ENCODE measurements at regions not wholly inside any gene's neighbourhood (a gene's known extent, or its start where the extent isn't known, plus 50 kb on each side); places are given as distances from the start of the nearest gene placed in this dataset.
"Not testable (repeated sequence)": the region's sequence is repeated elsewhere in the genome, so short reads cannot be mapped to it uniquely, and the experiment has no call there.

GRCh38 chr18:71443706-71444480 is 1100.2 kb downstream of the CBLN2 start:
- no peak for DNase-seq

- DNase-seq, result no peak
These were observed 1101.4 kb downstream of the CBLN2 start for GRCh38 chr18:71442731-71443141.

- no peak for DNase-seq
These were observed 1103.0 kb downstream of the CBLN2 start for GRCh38 chr18:71441156-71441555.

GRCh38 chr18:71437511-71437910 is 1106.6 kb downstream of the CBLN2 start:
- DNase-seq, result no peak

- DNase-seq, result no peak
These were observed 1110.8 kb downstream of the CBLN2 start for GRCh38 chr18:71433373-71433772.

- DNase-seq, result no peak
These were observed 1112.5 kb downstream of the CBLN2 start for GRCh38 chr18:71431689-71432088.

- no peak for DNase-seq
These were observed 1113.0 kb downstream of the CBLN2 start for GRCh38 chr18:71431171-71431570.

- DNase-seq, result no peak
These were observed 1117.7 kb downstream of the CBLN2 start for GRCh38 chr18:71426441-71426840.

GRCh38 chr18:71405169-71405809 is 1116.4 kb downstream of the SOCS6 start:
- DNase-seq, result no peak

- no peak for DNase-seq
These were observed 1114.7 kb downstream of the SOCS6 start for GRCh38 chr18:71403501-71403900.

GRCh38 chr18:71398531-71398930 is 1109.7 kb downstream of the SOCS6 start:
- DNase-seq, result peak; percentile 18

- no peak for DNase-seq
These were observed 1099.3 kb downstream of the SOCS6 start for GRCh38 chr18:71388148-71388547.

GRCh38 chr18:71374294-71375000 is 1085.6 kb downstream of the SOCS6 start:
- no peak for DNase-seq

GRCh38 chr18:71371951-71372605 is 1083.2 kb downstream of the SOCS6 start:
- DNase-seq, result no peak

GRCh38 chr18:71370671-71371445 is 1082.0 kb downstream of the SOCS6 start:
- DNase-seq, result no peak

GRCh38 chr18:71370095-71370494 is 1081.2 kb downstream of the SOCS6 start:
- no peak for DNase-seq

GRCh38 chr18:71362140-71362539 is 1073.3 kb downstream of the SOCS6 start:
- DNase-seq, result no peak

- not testable (repeated sequence) for DNase-seq
These were observed 1066.8 kb downstream of the SOCS6 start for GRCh38 chr18:71355599-71355998.

GRCh38 chr18:71352618-71353017 is 1063.8 kb downstream of the SOCS6 start:
- no peak for DNase-seq

- DNase-seq, result peak; percentile 1
These were observed 1047.8 kb downstream of the SOCS6 start for GRCh38 chr18:71336576-71337210.

GRCh38 chr18:71329563-71329962 is 1040.7 kb downstream of the SOCS6 start:
- no peak for DNase-seq

GRCh38 chr18:71329114-71329513 is 1040.3 kb downstream of the SOCS6 start:
- no peak for DNase-seq

Measured in hematopoietic multipotent progenitor cell treated with erythropoietin and hydrocortisone succinate and interleukin-3 and kit ligand, for 4 days (in vitro differentiated cells).